GM19240 (cell line): ENCODE measurements at regions not wholly inside any gene's neighbourhood (a gene's known extent, or its start where the extent isn't known, plus 50 kb on each side); places are given as distances from the start of the nearest gene placed in this dataset.

Experiments used
- DNase-seq: peaks from one replicate; pipeline ENCODE4 v3.0.0; 2011; ENCODE audit warnings: low spot score; ENCODE audit not compliant: insufficient read length

GRCh38 chr18:78106946-78107345 is 857.3 kb downstream of the GALR1 start:
- no peak for DNase-seq

- no peak for DNase-seq
These were observed 857.7 kb downstream of the GALR1 start for GRCh38 chr18:78107363-78107762.

- DNase-seq = no peak
These were observed 858.9 kb downstream of the GALR1 start for GRCh38 chr18:78108554-78108953.

GRCh38 chr18:78113136-78113939 is 863.7 kb downstream of the GALR1 start:
- no peak for DNase-seq

- no peak for DNase-seq
These were observed 864.2 kb downstream of the GALR1 start for GRCh38 chr18:78113940-78114251.

- no peak for DNase-seq
These were observed 863.6 kb upstream of the SALL3 start for GRCh38 chr18:78115896-78116561.

GRCh38 chr18:78123144-78123909 is 856.3 kb upstream of the SALL3 start:
- DNase-seq = no peak

GRCh38 chr18:78123926-78124797 is 855.5 kb upstream of the SALL3 start:
- no peak for DNase-seq

GRCh38 chr18:78125206-78125896 is 854.3 kb upstream of the SALL3 start:
- no peak for DNase-seq

- no peak for DNase-seq
These were observed 853.5 kb upstream of the SALL3 start for GRCh38 chr18:78126106-78126505.

- DNase-seq = no peak
These were observed 853.1 kb upstream of the SALL3 start for GRCh38 chr18:78126536-78126935.

GRCh38 chr18:78127041-78127440 is 852.6 kb upstream of the SALL3 start:
- DNase-seq = no peak

GRCh38 chr18:78128004-78128403 is 851.6 kb upstream of the SALL3 start:
- DNase-seq = no peak

GRCh38 chr18:78129260-78129659 is 850.4 kb upstream of the SALL3 start:
- DNase-seq = no peak

GRCh38 chr18:78130232-78131195 is 849.1 kb upstream of the SALL3 start:
- no peak for DNase-seq

- no peak for DNase-seq
These were observed 845.9 kb upstream of the SALL3 start for GRCh38 chr18:78133729-78134128.

GRCh38 chr18:78136986-78137385 is 842.6 kb upstream of the SALL3 start:
- no peak for DNase-seq

- DNase-seq = no peak
These were observed 840.6 kb upstream of the SALL3 start for GRCh38 chr18:78138983-78139496.

GRCh38 chr18:78140294-78140693 is 839.3 kb upstream of the SALL3 start:
- DNase-seq = no peak
